ENCODE measurements at regions not wholly inside any gene's neighbourhood (a gene's known extent, or its start where the extent isn't known, plus 50 kb on each side); places are given as distances from the start of the nearest gene placed in this dataset.

- no peak for DNase-seq
Observed at GRCh38 chr7:46322937-46323336, 401.9 kb upstream of the IGFBP3 start.

- no peak for DNase-seq
Observed at GRCh38 chr7:46321556-46322205, 400.6 kb upstream of the IGFBP3 start.

GRCh38 chr7:46320956-46321355 lies 399.9 kb upstream of the IGFBP3 start:
- no peak for DNase-seq

DNA sequence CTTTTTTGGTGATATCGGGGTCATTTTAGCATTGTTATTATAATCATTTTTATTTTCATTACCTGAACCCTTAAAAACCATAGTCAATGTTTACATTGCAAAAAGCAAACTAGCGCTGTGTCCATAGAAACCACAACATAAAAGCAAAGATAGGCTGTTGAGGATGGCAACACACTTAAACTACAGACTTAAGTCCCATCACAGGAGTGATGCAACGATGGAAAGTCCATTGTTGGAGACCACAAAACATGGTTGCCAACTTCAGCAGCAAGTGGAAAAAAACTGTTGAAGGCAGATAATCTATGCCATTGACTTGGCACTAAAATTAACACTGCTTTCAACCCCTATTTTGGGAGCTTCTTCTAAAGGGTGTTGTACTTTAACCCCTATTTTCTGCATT lies 398.8 kb upstream of the IGFBP3 start:
- no peak for DNase-seq

GRCh38 chr7:46318276-46318675 lies 397.2 kb upstream of the IGFBP3 start:
- no peak for DNase-seq

- DNase-seq, result no peak
Observed at GRCh38 chr7:46317256-46317655, 396.2 kb upstream of the IGFBP3 start.

DNA sequence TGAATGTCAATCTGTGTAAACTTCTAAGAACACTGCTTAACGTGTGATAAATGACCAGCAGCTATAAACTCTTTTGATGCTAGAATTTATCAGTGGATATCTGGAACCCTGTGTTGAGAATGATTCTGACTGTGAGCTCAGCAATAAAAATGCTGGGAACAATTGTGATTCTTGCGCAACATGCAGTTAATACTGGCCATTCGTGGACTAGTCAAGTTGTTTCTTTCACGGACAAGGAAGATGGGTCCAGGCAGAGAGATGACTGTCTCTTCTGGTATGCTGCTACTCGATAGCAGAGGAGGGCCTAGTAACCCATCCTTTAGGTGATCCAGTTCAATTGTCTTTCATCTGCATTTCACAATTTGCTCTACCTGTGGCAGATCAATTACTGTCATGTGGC lies 394.8 kb upstream of the IGFBP3 start:
- DNase-seq, result no peak

- no peak for DNase-seq
Observed at GRCh38 chr7:46301677-46302076, 380.6 kb upstream of the IGFBP3 start.

DNA sequence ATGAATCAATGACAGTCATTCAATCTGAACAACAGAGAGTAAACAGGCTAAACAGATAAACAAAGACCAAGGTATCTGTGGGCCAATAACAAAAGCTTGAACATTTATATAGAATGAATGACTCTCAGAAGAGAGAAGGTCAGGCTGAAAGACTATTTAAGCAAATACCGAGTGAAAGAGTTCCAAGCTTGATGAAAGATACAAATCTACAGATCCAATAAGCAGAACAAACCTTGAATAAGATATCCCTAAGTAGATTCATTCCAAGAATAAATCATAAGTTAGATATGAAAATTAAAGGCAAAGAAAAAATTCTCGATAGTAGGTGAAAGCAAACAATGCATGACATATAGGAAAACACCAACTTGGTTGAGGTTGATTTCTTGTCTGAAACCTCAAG lies 376.4 kb upstream of the IGFBP3 start:
- DNase-seq, result no peak

- no peak for DNase-seq
Observed at GRCh38 chr7:46296526-46296925, 375.5 kb upstream of the IGFBP3 start.

- no peak for DNase-seq
Observed at GRCh38 chr7:46294381-46294780, 373.3 kb upstream of the IGFBP3 start.

- DNase-seq, result no peak
Observed at GRCh38 chr7:46292741-46293140, 371.7 kb upstream of the IGFBP3 start.

GRCh38 chr7:46291601-46292150 lies 370.6 kb upstream of the IGFBP3 start:
- DNase-seq, result no peak

DNA sequence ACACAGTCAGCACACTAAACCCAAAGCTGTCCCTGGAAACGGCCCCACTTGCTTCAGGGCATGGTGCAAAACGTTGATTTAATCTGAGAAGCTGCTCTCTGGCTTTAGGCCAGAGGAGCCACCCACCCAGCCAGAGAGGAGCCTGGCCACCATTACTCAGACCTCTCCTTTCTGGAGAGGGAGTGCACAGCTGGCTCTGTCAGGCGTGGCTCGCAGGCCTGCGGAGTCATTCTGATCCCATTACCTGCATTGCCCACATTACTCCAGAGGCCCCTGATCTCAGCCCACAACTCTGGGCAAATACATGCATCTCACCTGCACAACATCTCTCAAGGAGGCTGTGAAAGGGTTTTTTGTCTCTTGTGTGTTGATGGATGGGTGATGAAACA lies 370.0 kb upstream of the IGFBP3 start:
- no peak for DNase-seq

GRCh38 chr7:46290374-46291049 lies 369.4 kb upstream of the IGFBP3 start:
- no peak for DNase-seq

GRCh38 chr7:46288861-46289260 lies 367.8 kb upstream of the IGFBP3 start:
- DNase-seq, result no peak

- DNase-seq, result no peak
Observed at GRCh38 chr7:46288010-46288409, 366.9 kb upstream of the IGFBP3 start.

DNA sequence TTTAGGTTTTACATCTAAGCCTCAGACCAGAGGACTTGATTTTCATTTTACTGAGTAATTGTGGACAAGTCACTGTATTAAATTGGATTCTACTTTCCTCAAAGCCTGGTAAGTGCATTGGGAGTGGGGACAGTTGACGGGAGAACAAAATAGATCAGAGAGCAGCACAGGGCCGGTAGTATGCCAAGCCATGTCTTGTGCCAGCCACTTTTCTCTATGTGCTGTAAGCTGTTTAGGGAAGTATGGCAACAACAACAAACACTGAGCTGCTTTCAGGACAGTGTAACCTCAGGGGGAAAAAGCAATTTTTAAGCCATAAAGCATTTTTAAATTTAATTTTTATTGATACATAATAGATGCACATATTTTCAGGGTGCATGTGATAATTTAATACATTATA lies 365.9 kb upstream of the IGFBP3 start:
- no peak for DNase-seq

- DNase-seq, result no peak
Observed at GRCh38 chr7:46286356-46286755, 365.3 kb upstream of the IGFBP3 start.

DNA sequence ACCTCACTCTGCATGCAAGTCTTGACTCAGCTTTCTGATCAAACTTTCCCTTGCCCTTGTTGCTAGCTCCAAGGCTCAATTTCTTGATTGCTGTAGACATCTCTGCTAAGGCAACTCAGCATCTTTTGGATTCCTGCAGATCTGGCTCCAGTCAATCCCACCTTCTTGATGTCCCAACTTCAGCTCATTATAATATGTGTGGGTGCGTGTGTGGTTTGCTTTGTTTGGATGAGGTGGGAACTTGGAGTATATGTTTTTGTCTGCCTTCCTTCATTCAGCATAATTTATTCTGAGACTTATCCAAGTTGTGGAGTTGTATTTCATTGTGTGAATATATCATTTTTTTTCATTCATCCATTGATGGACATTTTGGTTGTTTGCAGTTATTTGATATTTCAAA lies 364.8 kb upstream of the IGFBP3 start:
- no peak for DNase-seq

DNA sequence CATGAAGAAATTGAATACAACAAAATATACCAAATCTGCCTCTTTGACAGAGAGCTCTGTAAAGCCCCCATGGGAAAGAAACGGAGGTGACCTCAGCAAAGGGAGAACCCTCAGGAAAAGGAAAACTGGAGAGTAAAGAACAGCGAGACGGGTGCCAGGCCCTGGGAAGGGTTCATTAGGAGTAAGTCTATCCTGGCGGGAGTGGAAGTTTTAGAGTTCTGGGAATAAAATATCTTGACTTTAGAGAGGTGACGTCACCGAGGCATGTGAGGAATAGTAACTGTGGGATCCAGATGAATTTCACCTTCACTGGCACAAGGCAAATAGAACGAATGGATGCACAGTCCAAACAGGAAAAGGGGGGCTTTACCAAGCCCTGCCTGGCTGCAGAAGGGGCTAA lies 362.8 kb upstream of the IGFBP3 start:
- DNase-seq, result no peak

DNA sequence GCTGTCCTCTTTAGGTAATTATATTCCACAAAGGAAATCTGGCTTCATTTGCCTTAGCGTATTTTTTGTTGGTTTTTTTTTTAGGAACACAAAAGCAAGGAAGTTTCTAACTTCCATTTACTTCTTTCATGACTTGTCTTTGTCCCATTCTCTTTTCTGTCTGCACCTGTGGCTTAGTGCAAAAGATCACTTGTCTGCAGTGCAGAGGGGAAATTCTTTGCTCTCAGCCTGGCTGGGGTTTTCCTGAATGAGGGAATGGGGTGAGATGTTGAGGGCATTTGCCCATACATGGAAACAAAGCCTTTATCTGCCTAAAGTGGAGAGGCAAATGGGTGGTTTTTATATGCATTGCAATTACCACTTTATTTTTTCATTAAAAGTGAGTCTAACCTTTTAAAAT lies 361.1 kb upstream of the IGFBP3 start:
- no peak for DNase-seq

DNA sequence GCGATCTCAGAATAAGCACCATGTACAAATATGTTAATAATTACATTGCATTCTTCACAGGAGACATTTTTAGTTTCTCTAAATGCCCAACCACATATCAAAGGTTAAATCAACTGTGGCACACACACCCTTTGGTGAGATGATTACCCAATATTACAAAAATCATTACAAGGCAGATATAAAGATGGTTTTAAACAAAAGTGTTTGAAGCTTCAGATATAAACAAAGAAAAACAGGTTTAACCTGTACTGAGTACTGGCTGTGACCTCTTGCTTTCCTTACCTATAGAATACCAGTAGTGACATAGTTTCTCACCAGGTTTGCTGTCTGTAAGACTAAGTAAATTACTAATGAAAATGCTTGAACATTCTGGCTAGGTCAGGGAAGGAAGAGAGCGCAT lies 360.0 kb upstream of the IGFBP3 start:
- DNase-seq, result no peak

DNA sequence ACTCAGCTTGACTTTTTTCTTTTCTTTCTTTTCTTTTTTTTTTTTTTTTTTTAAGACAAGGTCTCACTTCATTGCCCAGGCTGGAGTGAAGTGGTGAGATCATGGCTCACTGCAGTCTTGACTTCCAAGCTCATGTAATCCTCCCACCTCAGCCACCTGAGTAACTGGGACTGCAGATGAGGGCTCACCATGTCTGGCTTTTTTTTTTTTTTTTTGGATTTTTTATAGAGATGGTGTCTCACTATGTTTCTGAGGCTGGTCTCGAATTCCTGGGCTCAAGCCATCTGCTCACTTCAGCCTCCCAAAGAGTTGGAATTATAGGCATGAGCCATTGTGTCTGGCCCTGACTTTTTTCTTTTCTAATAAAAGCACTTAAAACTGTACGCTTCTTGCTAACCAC lies 358.2 kb upstream of the IGFBP3 start:
- DNase-seq, result no peak

- DNase-seq, result no peak
Observed at GRCh38 chr7:46264646-46265045, 343.6 kb upstream of the IGFBP3 start.
